8988T (cell line): ENCODE measurements at regions not wholly inside any gene's neighbourhood (a gene's known extent, or its start where the extent isn't known, plus 50 kb on each side); places are given as distances from the start of the nearest gene placed in this dataset.

Experiments used
- DNase-seq: peaks from one replicate; pipeline ENCODE4 v3.0.0; 2011

- DNase-seq = no peak
Observed at GRCh38 chr21:43301409-43302061, 125.4 kb downstream of the SIK1 start.

DNA sequence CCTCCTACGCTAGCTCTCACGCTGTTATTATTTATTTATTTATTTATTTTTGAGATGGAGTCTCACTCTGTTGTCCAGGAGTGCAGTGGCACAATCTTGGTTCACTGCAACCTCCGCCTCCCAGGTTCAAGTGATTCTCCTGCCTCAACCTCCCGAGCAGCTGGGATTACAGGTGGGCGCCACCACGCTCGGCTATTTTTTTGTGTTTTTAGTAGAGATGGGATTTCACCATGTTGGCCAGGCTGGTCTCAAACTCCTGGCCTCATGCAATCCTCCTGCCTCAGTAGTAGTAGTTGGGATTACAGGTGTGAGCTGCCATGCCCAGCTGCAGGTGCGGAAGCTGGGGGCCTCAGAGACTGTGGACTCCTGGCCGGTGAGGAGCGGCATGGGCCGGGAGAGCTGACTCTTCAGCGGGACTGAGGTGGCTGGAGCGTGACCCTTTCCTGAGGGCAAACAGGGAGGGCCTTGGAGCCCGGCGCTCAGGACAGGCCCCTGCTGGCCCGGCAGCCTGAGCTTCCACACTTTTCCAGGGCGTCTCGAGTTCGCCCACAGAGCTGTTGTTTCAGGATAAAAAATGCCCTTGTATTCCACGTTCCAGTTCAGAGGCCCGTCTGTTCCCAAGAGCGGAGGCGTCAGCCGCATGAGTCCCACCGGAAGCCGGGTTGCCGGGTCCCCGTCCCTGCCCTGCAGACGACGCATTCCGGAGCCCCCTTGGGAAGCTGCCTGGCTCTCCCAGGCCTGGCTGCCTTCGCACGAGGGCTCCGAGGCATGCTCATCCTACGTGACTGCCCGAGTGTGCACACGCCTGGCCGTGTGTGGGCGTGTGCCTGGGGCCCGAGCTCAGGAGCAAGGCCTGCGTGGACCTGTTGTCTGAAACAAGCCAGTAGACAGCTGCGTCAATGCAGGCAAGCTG, 126.2 kb downstream of the SIK1 start:
- no peak for DNase-seq

DNA sequence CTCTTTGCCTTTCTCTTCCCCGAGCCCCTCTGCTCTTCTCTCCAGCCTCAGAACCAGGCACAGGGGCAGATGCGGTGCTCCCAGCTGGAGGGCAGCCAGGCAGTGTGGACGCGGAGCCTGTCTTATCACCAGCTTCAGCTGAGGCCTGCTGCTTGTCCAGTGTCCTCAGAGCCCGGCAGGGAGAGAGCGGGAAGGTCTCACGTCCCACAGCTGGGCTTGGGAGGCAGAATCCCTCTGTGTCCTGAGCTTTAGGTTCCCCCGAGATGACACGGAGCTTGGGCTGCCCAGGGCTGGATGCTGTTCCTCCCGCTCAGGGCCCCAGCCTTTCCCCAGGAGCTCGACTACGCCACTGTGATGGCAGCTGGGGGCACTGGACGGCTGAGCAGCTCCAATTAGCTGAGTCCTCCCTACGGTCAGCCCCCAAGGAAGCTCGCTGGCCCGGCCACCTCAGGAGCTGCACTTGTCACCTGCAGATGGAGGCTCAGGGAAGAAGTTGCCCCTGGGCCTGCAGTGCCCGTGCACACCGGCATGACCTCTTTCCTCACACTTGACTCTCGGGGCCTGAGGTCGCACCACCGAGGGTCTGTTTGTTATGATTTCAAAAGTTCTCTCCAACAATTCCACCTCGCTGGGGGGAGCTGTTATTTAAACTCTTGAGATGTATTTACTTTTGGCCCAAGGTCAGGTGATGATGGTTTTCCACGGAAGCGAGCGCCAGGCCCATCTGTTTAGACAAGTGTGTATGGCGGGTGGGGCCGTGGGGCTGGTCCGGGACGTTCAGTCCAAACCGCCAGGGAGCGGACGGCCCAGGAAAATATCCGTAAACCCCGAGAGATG, 127.3 kb downstream of the SIK1 start:
- no peak for DNase-seq

DNA sequence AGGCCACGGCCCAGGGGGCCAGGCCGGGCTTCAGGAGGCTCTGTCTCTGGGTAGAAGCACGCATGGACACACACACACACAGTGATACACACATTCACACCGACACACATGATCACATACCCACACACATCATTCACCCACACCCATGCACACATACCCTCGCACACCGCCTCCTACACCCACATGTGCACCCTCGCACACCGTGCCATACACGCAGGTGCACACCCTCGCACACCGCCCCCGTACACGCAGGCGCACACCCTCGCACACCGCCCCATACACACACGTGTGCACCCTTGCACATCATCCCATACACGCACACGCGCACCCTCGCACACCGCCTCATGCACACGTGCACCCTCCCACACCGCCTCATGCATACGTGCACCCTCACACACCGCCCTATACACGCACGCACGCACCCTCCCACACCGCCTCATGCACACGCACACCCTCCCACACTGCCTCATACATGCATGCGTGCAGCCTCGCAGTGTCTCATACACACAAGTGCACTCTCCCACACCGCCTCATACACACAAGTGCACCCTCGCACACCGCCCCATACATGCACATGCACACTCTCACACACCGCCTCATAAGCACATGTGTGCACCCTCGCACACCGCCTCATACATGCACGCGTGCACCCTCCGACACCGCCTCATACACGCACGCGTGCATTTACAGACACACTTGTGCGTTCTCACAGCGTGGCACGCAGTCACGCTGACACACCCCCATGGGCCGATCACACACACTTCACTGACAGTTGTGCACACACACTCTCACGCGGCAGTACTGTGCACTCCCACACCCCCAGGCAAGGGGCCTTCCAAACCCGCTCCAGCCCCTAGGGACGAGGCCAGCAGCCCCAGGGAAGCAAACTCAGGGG, 128.1 kb downstream of the SIK1 start:
- no peak for DNase-seq

GRCh38 chr21:43297989-43298388, 128.9 kb downstream of the SIK1 start:
- DNase-seq = no peak

DNA sequence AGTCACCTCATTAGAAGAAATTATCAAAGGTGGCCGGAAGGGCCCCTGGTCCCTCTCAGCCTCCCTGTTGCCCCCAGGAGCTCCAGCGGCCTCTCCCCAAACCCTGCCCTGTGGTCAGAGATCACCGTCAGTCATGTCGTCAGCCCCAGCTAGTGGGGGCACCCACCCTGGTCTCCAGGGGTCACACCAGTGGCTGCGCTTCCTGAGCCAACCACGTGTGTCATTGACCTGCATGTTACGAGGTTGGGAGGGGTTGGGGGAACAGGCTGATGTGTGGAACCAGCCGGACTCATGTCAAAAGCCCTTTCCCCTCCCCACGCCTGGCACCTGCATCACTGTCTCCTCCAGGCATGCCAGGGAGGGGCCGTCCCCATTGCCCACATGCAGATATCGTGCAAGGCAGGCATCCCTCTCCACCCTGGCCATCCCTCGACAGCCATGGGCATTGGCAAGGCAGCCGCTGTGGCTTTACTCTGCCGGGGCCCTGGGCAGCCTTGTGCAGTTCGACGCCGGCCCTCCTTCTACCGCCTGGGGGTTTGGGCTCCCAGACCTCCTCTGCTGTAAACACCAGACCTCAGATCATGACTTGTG, 128.7 kb downstream of the CRYAA start:
- DNase-seq = no peak

DNA sequence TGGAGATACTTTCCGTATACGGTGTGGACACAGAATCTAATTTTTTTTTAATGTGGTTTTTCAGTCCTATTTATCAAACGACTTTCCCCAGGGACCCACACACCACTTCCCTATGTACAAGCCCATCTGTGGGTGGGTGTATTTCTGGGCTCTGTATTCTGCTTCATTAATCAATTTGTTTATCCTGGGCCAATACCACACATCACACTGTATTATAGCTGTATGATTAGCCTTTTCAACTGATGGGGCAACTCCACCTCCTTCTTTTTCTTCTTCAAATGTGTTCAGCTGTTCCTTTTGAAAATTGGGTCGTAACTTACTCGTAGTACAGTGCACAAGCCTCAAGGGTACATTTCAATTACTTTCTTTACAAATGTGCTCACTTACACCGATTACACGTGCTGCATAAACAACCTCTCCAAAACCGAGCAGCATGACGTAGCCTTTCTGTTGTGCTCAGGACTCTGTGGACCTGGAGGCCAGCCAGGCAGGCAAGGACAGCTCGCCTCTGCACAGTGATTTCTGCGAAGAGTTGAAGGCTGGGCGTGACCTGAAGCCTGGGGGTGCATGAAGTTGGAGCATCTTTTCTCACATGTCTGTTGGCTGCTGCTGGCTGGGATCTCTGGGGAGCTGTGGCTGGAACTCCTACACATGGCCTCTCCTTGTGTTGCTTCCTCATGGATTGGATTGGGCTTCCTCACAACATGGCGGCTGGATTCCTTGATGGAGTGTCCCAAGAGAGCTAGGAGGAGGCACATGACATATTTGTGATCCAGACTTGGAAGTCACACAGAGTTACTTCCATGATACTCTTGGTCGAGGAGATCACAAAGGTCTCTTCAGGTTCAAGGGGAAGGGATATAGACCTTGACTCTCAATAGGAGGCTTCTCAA, 126.5 kb downstream of the CRYAA start:
- no peak for DNase-seq

DNA sequence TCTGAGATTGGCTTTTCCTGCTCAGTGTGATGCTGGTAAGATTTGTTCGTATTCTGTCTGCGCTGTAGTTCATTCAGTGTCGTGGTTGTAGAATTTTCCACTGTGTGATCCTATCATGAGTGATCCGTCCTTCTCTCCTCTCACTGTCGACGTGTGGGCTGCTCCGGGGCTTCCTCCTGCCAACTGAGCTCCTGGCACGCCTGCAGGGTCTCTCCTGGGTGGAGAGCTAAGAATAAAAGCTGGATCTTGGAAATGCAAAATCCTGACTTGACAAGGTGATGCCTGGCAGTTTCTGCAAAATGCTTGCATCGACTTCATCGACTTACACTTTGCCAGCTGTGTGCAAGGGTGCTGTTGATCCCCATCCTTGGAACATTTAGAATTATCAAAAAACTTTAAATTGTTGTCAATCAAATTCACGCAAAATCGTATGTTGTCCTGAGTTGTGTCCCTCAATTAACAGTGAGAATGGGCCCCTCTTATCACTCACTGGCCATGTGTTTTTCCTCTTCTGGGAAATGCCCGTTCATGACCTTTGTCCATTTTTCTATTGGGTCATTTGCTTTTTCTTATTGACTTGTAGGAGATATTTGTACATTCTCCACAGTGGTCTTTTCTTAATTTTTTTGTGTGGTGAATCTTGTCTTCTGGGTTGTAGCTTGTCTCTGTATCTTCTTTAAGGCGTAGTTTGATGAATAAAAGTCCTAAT, 125.5 kb downstream of the CRYAA start:
- no peak for DNase-seq

GRCh38 chr21:43292866-43293142, 124.0 kb downstream of the CRYAA start:
- no peak for DNase-seq

DNA sequence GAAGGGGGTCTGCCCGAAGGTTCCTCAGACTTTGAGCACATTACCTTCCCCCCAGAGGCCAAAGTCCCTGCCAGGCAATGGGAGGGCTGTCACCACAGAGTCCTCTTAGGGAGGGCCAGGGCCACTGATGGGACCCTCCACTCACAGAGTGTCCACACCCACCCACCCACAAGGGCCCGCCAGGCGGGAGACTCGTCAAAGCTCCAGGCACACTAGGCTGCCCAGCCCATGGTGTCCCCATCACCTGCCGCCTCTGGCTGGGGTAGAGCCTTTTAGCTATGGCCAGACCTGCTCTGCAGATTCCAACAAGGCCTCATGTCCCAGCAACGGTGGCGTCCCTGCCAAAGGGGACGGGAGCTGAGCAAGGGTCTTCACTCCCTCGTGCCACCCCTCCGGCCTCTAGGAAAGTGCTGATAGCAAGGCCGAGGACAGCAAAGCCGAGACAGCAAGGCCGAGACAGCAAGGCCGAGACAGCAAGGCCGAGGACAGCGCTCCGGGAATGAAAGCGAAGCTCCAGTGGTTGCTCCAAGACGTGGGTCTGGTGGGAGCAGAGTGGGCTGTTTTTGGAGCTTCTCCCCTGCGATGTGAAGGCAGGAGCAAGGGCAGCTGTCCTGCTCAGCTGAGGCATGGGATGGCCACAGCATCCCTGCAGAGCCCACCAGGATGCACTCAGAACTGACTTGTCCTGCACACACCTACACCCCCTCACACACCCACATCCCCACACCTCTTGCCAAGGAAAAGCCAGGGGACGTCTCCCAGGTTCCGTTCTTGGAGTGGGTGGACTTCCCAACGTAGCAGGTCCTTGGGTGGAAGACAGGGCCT, 123.4 kb downstream of the CRYAA start:
- no peak for DNase-seq

GRCh38 chr21:43291347-43291950, 122.6 kb downstream of the CRYAA start:
- no peak for DNase-seq

- DNase-seq = no peak
Observed at GRCh38 chr21:43290421-43291346, 121.9 kb downstream of the CRYAA start.

DNA sequence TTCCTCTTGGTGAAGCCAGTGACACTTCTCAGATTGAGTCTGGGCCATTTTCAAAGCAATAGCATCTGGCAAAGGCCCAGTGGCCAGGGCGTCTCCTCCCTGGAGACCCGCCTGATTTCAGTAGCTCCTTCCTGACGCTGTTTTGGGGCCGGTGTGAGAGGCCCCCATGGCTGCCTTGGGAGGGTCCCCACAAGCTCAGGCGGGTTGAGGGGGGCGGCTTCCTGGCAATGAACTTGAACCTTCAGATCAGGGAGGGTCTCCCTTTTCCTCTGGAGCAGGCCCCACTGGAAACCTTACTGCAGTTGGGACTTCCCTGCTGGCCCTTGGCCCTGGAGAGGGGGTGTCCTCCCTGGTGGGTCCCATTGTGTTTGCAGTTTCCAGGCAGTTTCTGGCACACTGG, 121.2 kb downstream of the CRYAA start:
- DNase-seq = no peak

DNA sequence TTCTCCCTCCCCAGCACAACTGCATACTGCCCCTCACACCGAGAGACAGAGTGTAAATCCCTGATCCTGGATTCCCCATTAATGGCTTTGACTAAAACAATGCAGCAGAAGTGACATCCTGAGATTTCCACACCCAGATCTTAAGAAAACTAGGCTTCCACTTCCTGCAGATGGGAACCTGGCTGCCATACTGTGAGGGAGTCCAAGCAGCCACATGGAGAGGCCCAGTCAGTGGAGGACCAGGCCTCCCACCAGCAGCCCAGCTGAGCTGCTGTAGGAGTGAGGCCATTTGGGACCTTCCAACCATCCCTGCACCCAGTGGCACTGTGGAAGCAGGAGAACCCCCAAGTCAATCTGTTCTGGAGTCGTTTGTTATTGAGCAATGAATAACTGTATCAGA, 120.6 kb downstream of the CRYAA start:
- no peak for DNase-seq

- no peak for DNase-seq
Observed at GRCh38 chr21:43287795-43288755, 119.3 kb downstream of the CRYAA start.

- DNase-seq = no peak
Observed at GRCh38 chr21:43287111-43287760, 118.4 kb downstream of the CRYAA start.
